ENCODE measurements at regions not wholly inside any gene's neighbourhood (a gene's known extent, or its start where the extent isn't known, plus 50 kb on each side); places are given as distances from the start of the nearest gene placed in this dataset.
"Not testable (repeated sequence)": the region's sequence is repeated elsewhere in the genome, so short reads cannot be mapped to it uniquely, and the experiment has no call there.

DNA sequence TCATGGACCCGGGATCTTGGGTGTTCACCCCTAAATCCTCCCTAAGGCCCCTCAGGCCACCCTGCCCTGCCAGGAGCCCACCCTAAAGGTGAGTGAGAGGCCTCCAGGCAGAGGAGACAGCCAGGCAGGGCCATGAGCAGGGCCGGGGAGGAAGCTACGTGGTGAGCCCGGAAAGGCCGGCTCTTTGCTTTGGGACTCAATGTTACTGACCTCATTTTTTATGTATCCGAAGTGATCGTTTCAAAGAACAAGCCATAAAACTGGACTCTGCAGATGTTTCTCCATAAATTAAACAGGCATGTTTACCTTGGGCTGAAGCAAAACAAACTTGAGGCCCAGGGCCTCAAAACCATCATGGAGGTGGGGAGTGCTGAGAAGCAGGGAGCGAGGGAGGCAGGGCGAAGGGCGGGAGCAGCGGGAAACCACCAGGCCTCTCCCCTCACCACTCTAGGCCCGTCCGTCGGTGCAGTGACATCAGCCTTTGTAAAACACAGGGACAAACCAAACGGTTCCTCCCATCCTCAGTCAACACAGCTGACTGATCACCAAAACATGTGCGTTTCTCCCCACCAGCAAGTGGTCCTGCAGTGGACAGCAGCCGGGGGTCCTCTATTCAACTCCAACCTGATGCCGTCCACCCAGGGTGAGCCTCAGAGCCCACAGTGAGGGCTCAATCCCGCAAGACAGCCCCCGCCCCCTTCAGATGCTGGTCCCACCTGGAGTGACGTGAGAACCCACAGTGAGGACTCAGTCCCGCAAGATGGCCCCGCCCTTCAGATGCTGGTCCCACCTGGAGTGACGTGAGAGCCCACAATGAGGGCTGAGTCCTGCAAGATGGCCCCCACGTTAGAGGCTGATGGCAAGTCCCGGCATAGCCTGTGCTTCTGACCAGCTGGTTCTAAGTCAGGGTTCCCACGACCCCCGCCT, 102.9 kb upstream of the LRPAP1 start:
- no peak for DNase-seq (ENCODE audit: low read depth in 2 of 2)

DNA sequence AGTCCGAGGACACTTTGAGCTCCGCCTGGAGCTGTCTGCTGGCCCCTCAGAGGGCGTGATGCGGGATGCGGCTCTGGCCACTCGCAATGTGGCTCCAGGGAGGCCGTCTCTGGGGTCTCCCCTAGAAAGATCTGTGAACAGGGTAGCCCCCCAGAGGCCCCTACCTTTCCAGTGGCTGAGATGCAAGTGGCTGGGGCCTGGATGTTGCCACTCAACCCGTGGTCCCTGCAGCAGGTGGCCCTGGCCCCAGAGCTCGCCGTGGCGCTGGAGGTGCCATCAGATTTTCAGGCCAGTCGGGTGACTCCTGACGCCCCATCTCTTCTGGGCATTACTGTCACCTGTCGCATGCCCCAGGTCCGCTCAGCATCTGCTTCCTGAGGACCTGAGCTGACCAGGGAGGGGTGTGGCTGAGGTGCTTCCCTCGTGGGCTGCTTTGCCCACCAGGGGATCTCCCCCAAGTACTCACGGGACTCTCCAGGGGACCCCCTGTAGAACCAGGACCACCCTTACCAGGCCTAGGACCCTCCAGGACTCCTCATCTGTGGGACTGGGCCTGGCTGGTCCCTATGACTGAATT, 102.1 kb upstream of the LRPAP1 start:
- DNase-seq (ENCODE audit: low read depth in 2 of 2), result no peak

DNA sequence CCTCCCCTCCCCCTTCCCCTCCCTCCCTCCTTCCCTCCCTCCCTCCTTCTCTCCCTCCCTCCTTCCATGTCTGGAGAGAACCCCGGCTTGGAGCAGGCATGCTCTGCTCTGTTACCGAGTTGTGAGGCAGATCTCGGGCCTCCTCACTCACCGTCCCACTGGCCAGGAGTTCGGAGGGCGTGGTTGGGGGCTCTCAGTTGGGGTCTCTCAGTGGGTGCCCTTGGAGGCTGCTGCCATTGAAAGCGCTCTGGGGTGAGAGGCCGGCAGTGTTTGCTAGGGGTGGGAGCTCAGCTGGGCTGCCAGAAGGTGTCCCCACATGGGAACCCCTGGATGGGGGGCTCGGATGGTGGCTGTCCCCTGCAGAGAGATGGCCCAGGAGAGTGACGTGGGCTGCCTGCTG, 101.1 kb upstream of the LRPAP1 start:
- not testable (repeated sequence) for DNase-seq (ENCODE audit: low read depth in 2 of 2)

DNA sequence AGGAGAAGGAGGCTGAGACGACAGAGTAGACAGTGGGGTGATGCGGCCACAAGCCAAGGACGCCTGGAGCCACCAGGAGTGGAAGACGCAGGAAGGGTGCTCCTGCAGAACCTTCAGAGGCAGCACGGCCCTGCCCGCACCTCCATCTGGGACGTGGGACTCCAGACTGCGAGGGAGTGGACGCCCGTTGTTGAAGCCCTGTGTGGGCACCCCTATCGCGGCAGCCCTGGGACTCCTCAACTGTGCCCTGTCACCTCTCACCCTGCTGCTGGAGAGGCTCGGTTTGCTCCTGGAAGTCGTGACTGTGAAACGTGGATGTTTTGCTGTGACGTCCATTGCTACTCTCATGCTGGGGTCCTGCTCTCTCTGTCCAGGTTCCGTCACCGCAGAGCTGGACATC, 100.6 kb upstream of the LRPAP1 start:
- DNase-seq (ENCODE audit: low read depth in 2 of 2), result not testable (repeated sequence)

DNA sequence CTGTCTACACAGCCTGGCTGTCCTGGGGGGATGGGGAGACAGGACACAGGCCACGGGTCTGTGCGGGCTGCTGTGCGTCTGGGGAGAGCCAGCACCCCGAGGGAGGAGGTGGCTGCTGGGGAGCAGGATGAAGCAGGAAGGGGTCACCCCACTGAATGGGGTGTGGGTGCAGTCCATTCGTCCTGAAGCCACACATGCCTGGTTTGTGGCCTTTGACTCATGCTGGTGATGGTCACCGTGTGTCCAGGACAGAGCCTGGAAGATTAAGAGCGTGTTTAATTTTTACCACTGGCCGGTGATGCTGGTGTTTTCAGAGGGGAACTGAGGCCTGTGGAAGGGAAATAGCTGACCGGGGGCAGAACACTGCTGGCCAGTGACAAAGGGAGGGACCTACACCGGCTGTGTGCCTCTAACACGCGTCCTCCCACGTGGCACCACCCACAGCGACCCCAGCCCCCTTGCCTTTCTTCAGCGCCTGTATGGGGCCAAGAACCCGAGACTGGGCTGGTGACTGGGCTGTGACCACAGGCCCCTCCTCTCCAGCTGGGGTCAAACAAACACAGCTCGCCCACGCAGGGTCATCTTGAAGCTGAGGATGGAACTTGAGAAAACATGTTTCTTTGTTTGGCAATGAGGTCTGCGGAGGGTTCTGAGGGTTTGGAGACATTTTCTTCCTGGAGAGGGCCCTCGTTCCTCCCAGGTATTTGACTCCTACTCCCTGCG, 99.5 kb upstream of the LRPAP1 start:
- DNase-seq (ENCODE audit: low read depth in 2 of 2), result not testable (repeated sequence)

DNA sequence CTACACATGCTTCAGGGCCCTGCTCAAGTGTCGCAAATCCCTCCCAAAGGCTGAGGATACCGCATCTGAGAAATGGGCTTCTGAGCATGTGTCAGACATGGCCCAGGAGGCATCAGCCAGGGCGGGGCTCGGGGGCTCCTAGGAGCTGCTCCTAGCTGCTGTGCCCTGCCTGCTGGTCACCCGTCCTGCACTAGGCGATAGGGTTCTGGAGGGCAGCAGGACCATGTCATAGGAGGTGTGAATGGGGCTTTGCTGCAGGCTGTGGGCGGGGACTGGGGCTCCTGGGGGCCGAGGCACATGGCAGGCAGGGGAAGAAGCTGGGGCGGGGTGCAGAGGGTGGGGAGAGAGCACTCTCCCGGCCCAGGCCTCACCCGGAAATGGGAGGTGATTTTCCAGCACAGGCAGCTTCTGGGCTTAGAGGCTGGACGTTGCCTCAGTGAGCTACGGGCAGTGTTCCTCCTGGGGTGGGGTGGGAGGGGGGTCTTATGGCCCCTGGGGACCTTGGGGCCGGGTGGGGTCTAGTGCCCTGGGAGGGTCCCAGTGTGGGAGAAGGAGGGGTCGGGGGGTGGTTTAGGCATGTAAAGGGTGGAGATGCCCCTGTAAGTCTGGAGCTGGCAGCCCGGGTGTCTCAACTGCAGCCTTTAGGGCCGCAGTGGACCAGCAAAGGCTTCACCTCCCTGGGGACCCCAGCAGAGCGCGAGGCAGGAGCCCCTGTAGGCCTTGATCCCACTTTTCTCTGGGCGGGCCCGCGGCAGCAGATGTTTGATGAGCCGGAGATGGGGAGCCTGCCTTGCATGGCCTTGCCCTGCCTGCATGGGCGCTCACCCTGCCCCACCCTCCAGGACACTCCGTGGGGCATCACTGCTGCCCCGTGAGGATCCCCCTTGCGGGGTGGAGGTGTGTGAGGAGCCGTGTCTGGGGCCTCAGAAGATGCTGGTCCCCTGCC, 98.6 kb upstream of the LRPAP1 start:
- DNase-seq (ENCODE audit: low read depth in 2 of 2), result no peak

DNA sequence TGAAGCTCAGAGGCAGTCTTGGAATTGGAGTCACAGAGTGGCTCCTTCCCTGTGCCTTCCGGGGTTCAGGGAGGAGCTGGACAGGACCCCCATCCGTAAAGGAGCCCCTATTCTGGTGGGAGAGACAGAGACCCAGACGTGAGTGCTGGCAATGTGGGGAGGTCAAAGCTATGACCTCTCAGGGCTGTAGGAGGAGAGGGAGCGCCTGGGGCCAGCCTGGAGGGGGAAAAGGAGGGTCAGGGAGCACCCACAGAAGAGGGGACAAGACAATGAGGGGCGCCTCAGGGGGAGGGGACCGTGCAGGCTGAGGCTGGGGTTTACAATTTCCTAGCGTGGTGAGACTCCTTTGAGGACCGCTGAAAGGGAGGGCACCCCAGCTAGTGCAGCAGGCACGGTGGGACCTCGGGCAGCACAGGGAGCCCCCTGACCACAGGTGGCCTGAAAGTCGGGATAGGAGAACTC, 97.9 kb upstream of the LRPAP1 start:
- no peak for DNase-seq (ENCODE audit: low read depth in 2 of 2)

DNA sequence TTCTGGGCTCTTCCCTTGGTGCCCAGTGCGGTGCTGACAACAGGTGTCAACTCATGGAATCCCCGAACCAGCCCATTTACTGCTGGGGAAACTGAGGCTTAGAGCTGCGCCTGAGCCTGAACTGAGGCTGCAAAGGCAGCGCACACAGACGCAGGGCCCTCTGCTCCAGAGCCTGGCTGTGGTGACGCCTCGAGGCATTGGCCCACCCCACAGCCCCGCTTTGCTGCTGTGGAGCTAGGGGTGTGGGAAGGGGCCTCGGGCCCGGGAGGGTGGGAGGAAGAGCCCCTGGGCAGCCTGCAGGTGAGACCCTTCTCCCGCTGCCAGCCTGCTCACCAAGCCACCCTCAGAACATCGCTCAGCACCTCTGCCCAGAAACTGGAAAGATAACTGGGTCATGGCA, 97.4 kb upstream of the LRPAP1 start:
- no peak for DNase-seq (ENCODE audit: low read depth in 2 of 2)

DNA sequence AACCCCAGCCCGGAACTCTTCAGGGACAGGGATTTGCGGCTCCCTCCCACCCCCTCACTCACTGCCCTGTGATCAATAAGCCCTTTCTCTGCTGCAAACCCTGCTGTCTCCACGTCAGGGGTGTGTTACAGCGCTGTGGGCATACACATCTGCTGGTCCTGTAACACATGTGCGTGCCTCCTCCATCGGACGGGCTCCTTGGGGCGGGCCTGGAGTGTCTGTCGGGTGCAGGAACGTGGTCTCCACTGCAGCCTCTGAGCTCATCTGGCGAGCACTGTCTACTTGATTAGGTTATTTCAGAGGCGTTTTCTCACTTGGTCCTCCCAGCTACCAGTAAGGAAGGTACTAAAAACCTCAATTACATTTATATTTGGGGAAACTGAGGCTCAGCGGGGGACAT, 97.0 kb upstream of the LRPAP1 start:
- not testable (repeated sequence) for DNase-seq (ENCODE audit: low read depth in 2 of 2)

DNA sequence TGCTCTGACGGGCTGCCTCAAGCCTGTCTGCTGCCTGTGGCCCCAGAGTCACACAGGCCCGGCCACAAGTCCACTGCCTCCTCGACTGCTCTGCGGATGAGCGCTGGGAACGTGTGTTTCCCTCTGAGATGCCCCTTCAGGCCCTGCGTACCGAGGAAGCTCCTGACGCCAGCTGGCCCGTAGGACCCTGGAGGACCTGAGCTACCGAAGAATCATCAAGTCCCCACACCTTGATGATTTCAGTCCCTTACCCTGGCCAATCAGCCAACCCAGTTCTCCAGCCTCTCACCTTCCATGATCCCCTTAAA, 96.6 kb upstream of the LRPAP1 start:
- no peak for DNase-seq (ENCODE audit: low read depth in 2 of 2)

DNA sequence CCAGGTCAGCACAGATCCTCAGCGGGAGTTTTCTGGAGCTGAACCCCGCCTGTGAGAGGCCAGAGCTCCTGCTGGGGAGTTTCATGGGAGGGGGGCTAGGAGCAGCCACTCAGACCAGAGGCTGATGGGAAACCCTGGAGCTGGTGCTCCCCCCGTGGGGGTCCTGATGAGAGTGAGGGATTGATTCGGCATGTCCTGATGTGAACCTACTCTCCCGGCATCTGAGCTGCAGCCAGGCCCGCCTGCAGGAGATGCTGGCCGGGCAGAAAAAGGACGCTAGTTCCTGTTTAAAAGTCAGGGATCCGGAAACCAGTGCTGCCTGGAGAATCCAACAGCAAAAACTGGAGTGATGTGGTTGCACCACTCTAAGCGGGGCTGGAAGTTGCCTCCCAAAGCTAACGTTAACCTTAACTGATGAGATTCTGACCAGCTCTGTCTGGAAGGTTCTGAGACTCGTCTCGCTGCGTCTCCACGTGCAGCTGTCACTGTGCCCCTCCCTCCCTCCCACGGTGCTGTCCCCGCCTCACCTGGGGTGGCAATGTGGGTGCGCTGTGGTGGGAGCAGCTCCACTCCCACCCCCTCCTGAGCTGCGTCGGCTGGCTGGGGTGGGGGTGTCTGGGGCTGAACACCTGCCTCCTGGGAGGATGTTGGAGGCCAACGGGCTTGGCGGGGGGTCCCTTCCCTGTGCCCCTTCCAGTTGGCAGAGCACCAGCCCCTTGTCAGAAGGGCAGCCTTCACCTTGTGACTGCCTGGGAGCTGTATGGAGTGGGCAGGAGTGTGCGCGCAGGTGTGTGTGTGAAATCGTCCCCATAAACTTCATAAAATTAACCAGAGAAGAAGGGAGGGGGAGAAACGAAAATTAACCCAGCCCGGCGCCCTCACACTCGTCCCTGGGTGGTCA, 96.0 kb upstream of the LRPAP1 start:
- not testable (repeated sequence) for DNase-seq (ENCODE audit: low read depth in 2 of 2)

DNA sequence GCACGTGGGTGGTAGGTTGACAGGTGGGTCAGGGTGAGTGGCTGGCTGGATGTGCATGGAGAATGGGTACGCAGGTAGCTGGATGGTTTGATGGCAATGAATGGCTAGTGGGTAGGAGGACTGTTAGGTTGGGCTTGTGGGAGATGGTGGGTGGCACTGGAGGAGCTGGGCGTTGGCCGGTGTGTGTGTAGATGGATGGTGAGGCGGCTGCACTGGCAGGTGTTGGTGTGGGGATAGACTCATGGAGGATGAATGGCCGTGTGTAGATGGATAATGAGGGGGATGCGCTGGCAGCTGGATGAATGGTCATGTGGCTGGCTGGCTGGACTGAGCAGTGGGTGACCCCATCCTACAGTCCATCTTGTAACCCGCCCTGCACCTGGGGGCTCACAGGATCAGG, 95.2 kb upstream of the LRPAP1 start:
- not testable (repeated sequence) for DNase-seq (ENCODE audit: low read depth in 2 of 2)

DNA sequence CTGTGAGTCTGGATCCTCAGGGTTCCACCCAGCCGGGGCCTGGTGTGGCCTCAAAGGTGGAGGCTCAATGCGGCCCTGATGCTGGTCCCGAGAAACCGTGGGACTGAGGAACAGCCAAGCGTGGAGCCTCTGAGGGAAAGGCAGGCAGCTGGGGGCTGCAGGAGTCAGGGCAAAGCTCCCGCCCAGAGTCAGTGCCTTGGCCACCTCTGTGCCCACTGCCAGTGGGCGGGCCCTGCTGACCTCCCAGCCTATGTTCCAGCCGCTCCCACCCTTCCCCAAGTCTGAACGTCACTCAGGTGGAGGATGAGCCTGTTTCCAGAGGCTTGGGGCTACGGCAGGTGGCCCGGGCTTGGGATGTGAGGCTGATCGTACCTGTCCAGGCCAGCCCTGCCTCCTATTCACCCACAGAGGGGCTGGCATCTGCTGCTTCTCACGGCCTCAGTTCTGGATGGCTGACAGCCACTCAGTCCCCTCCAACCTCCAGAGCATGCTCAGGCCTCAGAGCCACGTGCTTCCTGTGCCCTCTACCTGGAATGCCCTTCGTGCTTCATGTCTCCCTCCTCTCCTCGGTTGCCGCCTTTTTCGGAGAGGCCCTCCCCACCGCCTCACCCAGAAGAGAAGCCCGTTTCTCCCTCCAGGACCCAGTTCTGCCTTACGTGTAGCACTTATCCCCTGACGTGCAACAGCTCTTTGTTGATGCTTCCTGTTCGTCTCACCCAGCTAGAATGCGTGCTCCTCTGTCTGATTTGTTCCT, 94.1 kb upstream of the LRPAP1 start:
- not testable (repeated sequence) for DNase-seq (ENCODE audit: low read depth in 2 of 2)

DNA sequence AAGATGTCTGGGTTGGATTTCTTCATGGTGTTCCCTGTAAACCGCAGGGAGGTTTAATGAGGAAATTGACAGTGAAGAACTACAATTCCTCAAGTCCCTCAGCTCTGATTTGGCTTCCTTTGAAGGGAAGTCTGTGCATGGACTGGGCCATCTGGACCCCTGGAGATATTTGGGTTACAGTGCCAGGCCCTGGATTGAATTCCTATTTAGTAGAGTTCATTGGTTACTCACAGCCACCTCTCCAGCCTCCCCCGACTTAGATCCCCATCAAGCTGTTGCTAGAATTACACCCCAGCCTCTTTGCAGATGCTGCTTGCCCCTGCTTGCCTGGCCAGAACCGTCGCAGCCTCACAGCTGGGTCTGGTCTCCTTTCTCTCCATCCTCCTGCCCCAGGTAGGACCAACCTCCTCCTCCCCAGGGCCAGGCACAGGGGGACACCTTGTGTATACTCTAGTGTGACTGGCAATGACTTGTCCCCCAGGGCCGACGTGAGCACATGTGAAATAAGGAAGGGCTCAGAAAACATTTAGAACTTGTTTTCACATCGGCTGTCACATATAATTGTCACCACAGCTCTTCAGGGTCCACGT, 93.2 kb upstream of the LRPAP1 start:
- DNase-seq (ENCODE audit: low read depth in 2 of 2), result not testable (repeated sequence)

DNA sequence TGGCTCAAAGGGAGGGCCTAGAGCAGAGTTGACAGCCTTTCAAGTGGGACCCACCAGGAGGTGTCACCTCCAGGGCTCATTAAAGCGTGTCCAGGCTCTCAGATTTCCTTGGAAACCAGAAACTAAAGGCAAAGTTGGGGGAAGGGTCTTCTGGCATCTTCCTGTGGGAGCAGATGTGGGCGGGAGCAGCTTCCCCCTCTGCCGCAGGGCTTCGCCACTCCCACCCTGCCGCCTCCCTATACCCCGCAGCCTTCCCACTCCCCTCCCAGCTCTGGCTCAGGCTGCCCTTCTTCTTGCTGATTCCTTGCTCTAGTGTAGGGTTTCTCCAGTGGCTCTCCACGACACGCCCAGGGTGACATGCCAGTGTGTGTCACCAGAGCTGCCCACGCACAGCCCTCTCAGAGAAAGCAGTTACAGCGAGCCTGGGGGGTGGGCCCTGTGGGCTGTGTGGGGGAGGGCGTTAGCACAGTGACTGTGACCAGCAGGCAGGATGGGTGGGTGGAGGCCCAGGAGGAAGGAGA, 91.6 kb upstream of the LRPAP1 start:
- not testable (repeated sequence) for DNase-seq (ENCODE audit: low read depth in 2 of 2)

DNA sequence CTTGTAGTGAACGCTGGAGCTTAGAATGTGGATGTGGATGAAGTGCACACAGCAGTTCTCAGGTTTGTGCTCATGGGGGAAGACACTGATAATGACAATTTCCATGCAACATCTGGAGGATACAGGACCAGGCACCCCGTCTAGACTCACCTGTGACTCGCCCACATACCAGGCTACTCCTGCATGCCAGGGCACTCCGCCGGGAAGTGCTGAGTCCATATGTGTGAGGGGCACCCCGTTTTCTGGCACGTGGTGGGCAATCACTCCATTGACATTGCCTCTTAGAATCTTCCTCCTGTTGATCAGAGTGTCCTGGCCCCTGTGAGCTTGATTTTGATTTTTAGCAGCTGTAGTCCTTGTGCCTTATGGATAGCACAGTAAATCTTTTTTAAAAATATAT, 90.9 kb upstream of the LRPAP1 start:
- DNase-seq (ENCODE audit: low read depth in 2 of 2), result no peak

DNA sequence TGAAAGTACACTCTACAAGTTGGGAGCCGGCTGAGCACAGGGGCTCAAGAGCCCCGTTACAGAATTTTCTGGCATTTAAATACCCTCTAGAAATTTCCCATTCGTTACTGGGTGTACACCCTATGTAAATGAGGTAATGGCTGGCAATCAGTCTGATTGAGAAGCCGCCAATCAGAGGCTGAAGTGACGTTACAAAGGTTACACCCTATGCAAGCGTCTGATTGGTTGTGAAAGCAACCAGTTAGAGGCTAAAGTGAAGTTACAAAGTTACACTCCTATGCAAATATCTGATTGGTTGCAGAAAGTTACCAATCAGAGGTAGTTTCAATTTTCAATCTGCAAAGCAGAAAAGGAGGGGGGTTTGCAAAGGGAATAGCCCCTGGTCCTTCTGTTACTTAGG, 88.1 kb upstream of the LRPAP1 start:
- DNase-seq (ENCODE audit: low read depth in 2 of 2), result not testable (repeated sequence)

DNA sequence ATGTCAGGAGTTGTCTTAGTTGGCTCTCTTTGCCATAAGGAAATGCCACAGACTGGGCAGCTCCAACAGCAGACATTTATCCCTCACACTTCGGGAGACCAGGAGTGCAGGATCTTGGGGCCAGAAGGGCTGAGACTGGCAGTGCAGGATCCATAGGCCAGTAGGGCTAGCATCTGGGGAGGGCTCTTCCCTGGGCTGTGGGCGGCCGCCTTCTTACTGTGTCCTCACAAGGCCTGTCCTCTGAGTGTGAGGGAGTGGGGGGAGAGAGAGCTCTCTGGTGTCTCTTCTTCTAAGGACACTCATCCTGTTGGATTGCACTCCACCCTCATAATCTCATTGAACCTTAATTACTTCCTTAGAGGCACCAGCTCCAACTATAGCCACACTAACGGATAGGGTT, 87.5 kb upstream of the LRPAP1 start:
- DNase-seq (ENCODE audit: low read depth in 2 of 2), result not testable (repeated sequence)

DNA sequence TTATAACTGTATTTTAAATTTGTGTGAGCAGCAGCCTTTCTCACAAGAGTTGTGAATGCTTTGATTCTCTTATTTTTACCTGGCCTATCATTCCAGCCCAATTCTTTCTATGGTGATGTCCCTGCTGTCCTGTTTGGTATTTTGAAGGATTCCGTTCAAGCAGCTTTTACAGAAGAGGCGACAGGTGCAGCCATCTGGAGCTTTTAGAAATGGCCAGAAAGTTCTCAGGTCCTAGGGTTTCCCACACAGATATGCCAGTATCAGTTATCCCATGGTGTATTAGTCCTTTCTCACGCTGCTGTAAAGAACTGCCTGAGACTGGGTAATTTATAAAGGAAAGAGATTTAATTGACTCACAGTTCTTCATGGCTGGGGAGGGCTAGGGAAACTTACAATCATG, 86.1 kb upstream of the LRPAP1 start:
- not testable (repeated sequence) for DNase-seq (ENCODE audit: low read depth in 2 of 2)

All from fibroblast of skin of left biceps (primary cell).